Activated CD4-positive, alpha-beta T cell treated with anti-CD3 and anti-CD28 coated beads, Interleukin-2, amount 50 U/mL, for 48 hours (primary cell): ENCODE measurements at regions not wholly inside any gene's neighbourhood (a gene's known extent, or its start where the extent isn't known, plus 50 kb on each side); places are given as distances from the start of the nearest gene placed in this dataset.

Experiments used
- DNase-seq, 2 experiments: peaks; one replicate each; pipeline ENCODE4 v3.0.0-alpha.2; 2020

GRCh38 chr4:136917312-136918110 lies 614.8 kb downstream of the PCDH18 start:
- DNase-seq, result no peak

GRCh38 chr4:136909626-136910025 lies 622.7 kb downstream of the PCDH18 start:
- DNase-seq, result no peak

DNA sequence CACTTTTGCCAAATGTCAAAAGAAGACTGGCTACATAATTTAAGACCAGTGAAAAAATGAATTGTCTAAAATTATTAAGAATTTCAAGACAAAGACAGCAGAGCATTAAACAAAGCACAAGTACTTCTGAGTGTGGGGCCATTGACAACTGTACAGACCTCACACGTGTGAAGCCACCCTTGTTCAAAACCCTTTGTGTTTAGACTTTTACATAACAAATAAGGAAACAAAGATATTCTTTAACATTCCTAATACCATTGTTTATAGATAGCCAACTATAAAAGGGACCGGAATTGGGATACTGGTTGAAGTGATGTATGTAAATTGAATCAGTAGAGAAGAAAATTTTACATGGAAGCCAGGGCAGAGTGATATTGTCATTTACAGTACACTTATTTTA lies 624.2 kb downstream of the PCDH18 start:
- DNase-seq, result no peak

DNA sequence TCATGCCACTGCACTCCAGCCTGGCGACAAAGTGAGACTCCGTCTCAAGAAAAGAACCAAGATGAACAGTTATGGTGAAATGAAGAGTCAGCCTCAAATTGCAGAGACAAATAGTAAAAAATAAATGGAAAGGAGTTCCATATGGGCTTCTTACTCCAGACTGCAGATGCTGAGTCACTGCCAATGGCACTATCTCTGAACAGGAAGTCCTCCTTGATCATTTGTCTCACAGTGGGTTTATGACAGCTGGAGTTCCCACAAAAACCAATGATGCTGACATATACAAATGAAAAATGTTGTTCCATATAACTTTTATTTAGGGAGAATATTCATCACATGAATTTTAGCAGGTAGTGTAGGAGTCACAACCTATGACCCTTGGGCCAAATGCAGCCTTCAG lies 631.6 kb downstream of the PCDH18 start:
- DNase-seq, result no peak

DNA sequence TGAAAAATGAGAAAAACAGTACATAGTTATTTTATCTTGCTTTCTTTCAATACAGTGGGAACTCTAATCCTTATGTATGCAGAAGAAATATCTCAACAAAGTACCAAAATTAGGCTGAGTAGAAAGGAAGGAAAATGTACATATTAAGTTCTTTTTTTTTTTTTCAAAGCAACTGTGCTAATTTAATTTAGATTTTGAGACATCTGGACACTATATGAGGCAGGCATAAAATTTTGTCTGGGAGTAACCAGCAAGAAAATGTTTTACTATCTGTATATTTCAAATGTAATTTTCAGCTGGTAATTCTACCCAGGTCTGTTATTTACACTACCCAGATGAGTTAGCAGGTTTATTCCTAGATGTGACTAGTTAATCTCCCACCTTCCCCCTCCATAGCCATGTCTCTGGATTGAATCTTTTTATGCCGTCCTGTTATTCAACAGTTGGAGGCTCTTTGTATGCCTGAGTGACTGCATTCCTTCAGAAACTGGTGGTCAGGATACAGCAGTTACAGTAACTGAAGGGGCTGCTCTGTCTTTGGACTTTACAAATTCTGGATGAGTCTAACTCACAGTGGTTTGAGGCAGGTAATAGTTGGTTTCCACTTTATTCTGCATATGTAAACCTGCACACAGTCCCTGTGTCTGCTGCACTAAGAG lies 633.6 kb downstream of the PCDH18 start:
- no peak for DNase-seq

DNA sequence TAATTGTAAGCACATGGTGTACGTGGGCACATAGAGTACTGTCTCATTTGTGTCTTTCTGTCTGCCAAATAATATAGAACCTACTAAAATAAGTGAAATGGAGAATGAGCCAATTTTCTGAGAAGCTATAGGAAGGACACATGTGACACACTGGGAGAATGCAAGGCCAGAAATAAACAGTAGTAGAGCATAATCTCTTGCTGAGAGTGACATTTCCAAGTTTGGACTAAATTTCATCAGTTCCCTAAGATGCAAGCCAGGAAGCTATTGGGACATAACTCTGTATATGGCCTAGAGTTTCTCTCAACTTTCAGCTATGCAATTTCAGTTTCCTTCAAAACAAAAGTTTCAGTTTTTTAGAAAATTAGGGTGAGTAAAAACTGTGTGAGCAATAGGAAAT lies 638.7 kb downstream of the PCDH18 start:
- DNase-seq, result no peak

DNA sequence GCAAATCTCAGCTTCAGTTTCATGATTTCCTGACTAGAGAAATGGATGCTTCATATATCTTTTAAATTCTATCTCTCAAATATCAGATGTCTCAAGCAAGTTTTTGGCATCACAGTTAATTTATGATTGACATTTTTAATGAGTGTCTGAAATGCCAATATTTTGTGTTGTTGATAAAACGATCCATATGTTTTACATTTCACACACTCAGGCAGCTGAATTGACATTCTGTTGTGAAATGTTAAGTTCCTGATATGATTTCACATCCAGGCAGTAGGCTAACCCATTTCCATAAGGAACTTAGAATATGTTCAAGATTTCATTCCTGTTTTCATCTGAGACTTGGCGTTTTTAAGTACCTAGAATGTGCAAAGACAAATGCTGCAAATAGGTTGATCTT lies 650.6 kb downstream of the PCDH18 start:
- no peak for DNase-seq

GRCh38 chr4:136873555-136873954 lies 658.7 kb downstream of the PCDH18 start:
- DNase-seq, result no peak

GRCh38 chr4:136867465-136867864 lies 664.8 kb downstream of the PCDH18 start:
- DNase-seq, result no peak

- DNase-seq, result no peak
Observed at GRCh38 chr4:136865526-136865925, 666.8 kb downstream of the PCDH18 start.

DNA sequence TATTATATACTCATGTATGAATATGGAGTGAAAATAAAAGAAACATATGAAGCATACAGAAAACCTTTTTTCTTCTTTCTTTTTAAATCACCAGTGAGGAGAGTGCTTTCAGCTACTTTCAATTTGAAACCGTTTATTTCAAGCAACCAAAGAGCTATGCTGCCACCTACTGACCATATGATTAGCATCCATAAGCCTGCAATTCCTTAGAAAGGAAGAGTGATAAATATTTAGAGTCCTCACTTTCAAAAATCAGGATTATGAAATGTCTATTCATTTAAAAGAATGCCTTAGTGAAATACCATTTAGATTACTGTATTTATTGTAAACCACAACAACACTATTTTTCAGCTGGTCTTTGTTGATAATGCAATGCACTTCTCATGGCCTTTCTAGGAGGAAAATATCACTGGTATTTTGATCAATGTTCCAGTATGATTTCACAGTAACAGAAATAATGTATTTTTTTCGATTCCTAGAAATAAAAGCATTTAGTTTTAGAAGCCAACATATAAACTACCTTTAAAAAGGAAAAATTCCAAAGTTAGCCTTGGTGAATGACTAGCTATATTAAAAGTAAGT lies 667.6 kb downstream of the PCDH18 start:
- peak; percentile 1 to 14 for DNase-seq

- no peak for DNase-seq
Observed at GRCh38 chr4:136863756-136864155, 668.5 kb downstream of the PCDH18 start.

GRCh38 chr4:136862653-136863052 lies 669.6 kb downstream of the PCDH18 start:
- no peak for DNase-seq

DNA sequence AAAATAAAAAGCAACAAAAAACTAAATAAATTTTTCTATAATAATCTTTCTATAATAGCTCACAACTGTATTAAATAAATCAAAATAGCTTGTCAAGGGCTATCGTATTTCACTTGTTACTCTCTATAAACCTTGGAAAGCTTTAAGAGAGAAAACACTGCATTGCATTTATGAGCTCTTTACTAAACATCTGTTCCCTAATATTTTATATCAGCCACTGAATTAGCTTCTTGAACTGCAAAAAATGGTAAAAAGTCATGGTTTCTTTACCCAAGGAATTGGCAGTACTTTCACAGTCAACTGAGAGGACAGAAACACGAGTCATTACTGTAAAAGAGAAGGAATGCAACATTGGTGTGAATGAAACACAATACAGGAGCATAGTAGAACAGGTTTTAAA lies 671.2 kb downstream of the PCDH18 start:
- no peak for DNase-seq

DNA sequence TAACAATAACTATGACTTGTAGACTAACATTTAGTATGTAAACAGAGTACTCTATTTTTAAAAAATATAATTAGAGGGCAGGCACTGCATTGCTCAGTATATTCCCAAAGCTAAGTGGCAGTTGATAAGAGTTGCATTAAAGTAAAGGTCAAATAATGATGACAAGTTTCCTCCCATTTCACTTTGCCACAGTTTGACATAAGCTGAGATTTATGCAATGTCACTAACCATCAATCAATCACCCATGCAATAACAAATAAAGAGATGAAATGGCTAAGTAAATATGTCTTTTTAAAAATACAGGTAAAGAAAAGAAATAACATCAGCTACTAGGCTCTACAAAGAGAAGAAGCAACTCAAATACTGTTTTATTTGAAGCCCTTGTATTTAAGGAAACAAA lies 673.4 kb downstream of the PCDH18 start:
- DNase-seq, result no peak

GRCh38 chr4:136855886-136856285 lies 676.4 kb downstream of the PCDH18 start:
- DNase-seq, result no peak

DNA sequence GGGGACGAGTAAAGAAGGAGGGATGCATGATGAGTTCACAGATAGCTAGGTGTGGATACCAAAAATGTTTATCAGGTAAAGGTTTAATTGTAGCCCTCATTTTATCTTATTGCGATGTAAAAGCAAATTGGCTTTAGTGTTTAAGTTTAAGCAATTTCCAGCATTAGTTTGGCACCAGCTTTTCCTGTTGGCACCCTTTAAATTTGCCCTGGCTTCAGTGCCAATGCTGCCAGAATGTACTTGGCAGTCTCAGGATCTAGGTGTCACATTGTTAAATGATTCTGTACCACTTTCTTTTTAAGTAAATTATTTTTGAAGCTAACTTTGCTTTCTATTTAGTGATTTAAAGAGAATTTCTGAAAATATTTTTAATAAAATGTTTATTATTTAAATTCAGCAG lies 681.8 kb downstream of the PCDH18 start:
- DNase-seq, result no peak

GRCh38 chr4:136847881-136848621 lies 684.2 kb downstream of the PCDH18 start:
- DNase-seq, result no peak

GRCh38 chr4:136841526-136841925 lies 690.8 kb downstream of the PCDH18 start:
- no peak for DNase-seq

DNA sequence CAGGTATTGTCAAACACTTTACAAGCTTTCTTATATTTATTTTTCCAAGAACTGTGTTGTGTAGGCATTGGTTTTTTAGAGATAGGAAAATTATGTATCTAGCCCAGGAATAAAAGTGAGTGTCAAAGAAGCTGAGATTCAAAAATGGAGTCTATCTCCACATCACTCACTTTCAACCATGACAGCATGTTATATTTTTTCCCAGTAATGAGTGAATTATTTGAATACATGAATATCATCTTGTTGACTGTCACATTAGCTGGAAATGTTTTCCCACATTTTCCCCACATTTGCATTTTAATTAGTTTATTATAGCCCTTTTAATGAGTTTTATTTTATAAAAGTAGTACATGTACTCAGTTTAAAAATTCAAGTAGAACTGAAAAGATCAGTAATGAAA lies 693.7 kb downstream of the PCDH18 start:
- no peak for DNase-seq

- no peak for DNase-seq
Observed at GRCh38 chr4:136831553-136831952, 700.7 kb downstream of the PCDH18 start.

- no peak for DNase-seq
Observed at GRCh38 chr4:136829280-136829679, 703.0 kb downstream of the PCDH18 start.

DNA sequence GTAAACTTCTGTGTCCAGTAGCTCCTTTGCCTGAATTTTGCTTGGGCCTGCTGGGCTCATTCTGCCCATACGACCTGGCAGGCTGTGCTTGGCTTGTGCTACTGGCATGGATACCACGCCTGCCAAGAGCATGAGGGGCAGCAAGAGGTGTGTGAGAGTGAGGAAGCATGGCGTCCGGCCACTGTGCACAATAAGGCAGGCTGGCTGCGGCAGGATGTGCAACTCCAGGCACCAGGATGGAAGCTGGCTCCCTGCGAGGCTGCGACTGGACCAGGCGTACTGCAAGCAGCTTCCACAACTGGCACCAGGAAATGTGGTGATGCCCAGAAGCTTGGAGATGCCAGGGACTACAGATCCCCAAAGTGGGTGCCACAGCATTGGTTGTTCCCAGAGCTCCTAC lies 709.3 kb downstream of the PCDH18 start:
- DNase-seq, result no peak
